Amniotic epithelial cell (primary cell): ENCODE measurements at regions not wholly inside any gene's neighbourhood (a gene's known extent, or its start where the extent isn't known, plus 50 kb on each side); places are given as distances from the start of the nearest gene placed in this dataset.
"Not testable (repeated sequence)": the region's sequence is repeated elsewhere in the genome, so short reads cannot be mapped to it uniquely, and the experiment has no call there.

Experiments
- DNase-seq: peaks from one replicate; pipeline ENCODE4 v3.0.0-alpha.2; 2010; ENCODE audit warnings: low read depth

GRCh38 chrX:43375136-43375535 is 281.0 kb upstream of the MAOA start:
- no peak for DNase-seq

- DNase-seq = no peak
Observed at GRCh38 chrX:43380704-43381103, 275.4 kb upstream of the MAOA start.

GRCh38 chrX:43386875-43387274 is 269.2 kb upstream of the MAOA start:
- no peak for DNase-seq

GRCh38 chrX:43405191-43405590 is 250.9 kb upstream of the MAOA start:
- DNase-seq = no peak

GRCh38 chrX:43423876-43424275 is 232.2 kb upstream of the MAOA start:
- DNase-seq = no peak

GRCh38 chrX:43436517-43436916 is 219.6 kb upstream of the MAOA start:
- DNase-seq = no peak

GRCh38 chrX:43446752-43447151 is 209.3 kb upstream of the MAOA start:
- DNase-seq = no peak

- no peak for DNase-seq
Observed at GRCh38 chrX:43448688-43449087, 207.4 kb upstream of the MAOA start.

- DNase-seq = no peak
Observed at GRCh38 chrX:43450355-43450754, 205.7 kb upstream of the MAOA start.

- DNase-seq = not testable (repeated sequence)
Observed at GRCh38 chrX:43451976-43452686, 204.0 kb upstream of the MAOA start.

GRCh38 chrX:43456063-43456462 is 200.0 kb upstream of the MAOA start:
- no peak for DNase-seq

GRCh38 chrX:43456906-43457305 is 199.2 kb upstream of the MAOA start:
- DNase-seq = no peak

- no peak for DNase-seq
Observed at GRCh38 chrX:43467608-43468234, 188.4 kb upstream of the MAOA start.

GRCh38 chrX:43469391-43470054 is 186.6 kb upstream of the MAOA start:
- DNase-seq = no peak

GRCh38 chrX:43474321-43474720 is 181.8 kb upstream of the MAOA start:
- DNase-seq = no peak

GRCh38 chrX:43479070-43479469 is 177.0 kb upstream of the MAOA start:
- no peak for DNase-seq

GRCh38 chrX:43479850-43480249 is 176.2 kb upstream of the MAOA start:
- no peak for DNase-seq

GRCh38 chrX:43481576-43481975 is 174.5 kb upstream of the MAOA start:
- DNase-seq = no peak

- no peak for DNase-seq
Observed at GRCh38 chrX:43493756-43494155, 162.3 kb upstream of the MAOA start.

GRCh38 chrX:43500246-43500645 is 155.9 kb upstream of the MAOA start:
- no peak for DNase-seq

- DNase-seq = no peak
Observed at GRCh38 chrX:43500996-43501694, 155.0 kb upstream of the MAOA start.

- DNase-seq = no peak
Observed at GRCh38 chrX:43504394-43504793, 151.7 kb upstream of the MAOA start.

GRCh38 chrX:43505769-43506168 is 150.3 kb upstream of the MAOA start:
- DNase-seq = no peak
